CD4-positive, alpha-beta T cell (primary cell): ENCODE measurements at regions not wholly inside any gene's neighbourhood (a gene's known extent, or its start where the extent isn't known, plus 50 kb on each side); places are given as distances from the start of the nearest gene placed in this dataset.
A peak's percentile ranks its signal among the peaks of the same experiment; 100 is the strongest.

Experiments
- ATAC-seq: fragments of 200-7000 bp; cut with Tn5 transposase; one replicate; pipeline ENCODE4 v1.10.0; 2022; ENCODE audit warnings: mild to moderate bottlenecking; ENCODE audit not compliant: poor library complexity
- CTCF ChIA-PET: fragments of 350-600 bp; sonication (Branson Sonifier 250); formaldehyde crosslinking; loops from one replicate; lab custom pipeline; 2021; ENCODE audit warnings: antibody characterized with exemption, inconsistent platforms; lab: Charles Lee
- POLR2A ChIA-PET: fragments of 350-600 bp; sonication (Branson Sonifier 250); formaldehyde crosslinking; loops from one replicate; lab custom pipeline; 2021; ENCODE audit warnings: antibody characterized with exemption, inconsistent platforms; lab: Charles Lee
- DNase-seq, 14 experiments: peaks; one replicate each; pipeline ENCODE4 v3.0.0-alpha.2; 2013 to 2020; ENCODE audit warnings: mixed read lengths in 2 of 14
- H3K27ac ChIP-seq, 2 donors: one replicate each; pipeline versions ENCODE4 v1.5.1 to v1.7.0; 2013; ENCODE audit warnings: low read length in 2 of 2, low read depth in 1 of 2, mild to moderate bottlenecking in 1 of 2
- H3K27me3 ChIP-seq, 2 experiments: 1 replicate in 1 of 2; 2 replicates in 1 of 2; pipeline versions ENCODE4 v1.6.1 to v1.7.0; 2013; ENCODE audit warnings: low read length in 2 of 2, control low read depth in 1 of 2, mild to moderate bottlenecking in 1 of 2, moderate library complexity in 1 of 2; ENCODE audit not compliant: insufficient read depth in 2 of 2, control insufficient read depth in 1 of 2
- H3K36me3 ChIP-seq: one replicate; pipeline ENCODE4 v1.6.1; 2013; ENCODE audit warnings: low read length, control low read depth; ENCODE audit not compliant: insufficient read depth
- H3K4me1 ChIP-seq: one replicate; pipeline ENCODE4 v1.6.1; 2013; ENCODE audit warnings: low read length, control low read depth; ENCODE audit not compliant: insufficient read depth
- H3K4me3 ChIP-seq: one replicate; pipeline ENCODE4 v1.5.1; 2013; ENCODE audit warnings: mild to moderate bottlenecking, low read length, moderate library complexity
- H3K9me3 ChIP-seq, 2 experiments: 1 replicate in 1 of 2; 2 replicates in 1 of 2; pipeline versions ENCODE4 v1.6.1 to v1.7.0; 2013; ENCODE audit warnings: low read length in 2 of 2, mild to moderate bottlenecking in 2 of 2, control low read depth in 1 of 2, moderate library complexity in 1 of 2; ENCODE audit not compliant: control insufficient read depth in 1 of 2, insufficient read depth in 1 of 2
- H3K27ac Mint-ChIP-seq: one replicate; pipeline ENCODE4 v1.8.0; 2020; ENCODE audit warnings: mixed read lengths
- H3K27me3 Mint-ChIP-seq: one replicate; pipeline ENCODE4 v1.8.0; 2021; ENCODE audit warnings: mixed read lengths
- H3K36me3 Mint-ChIP-seq: one replicate; pipeline ENCODE4 v1.8.0; 2021; ENCODE audit warnings: low read depth, mixed read lengths
- H3K4me1 Mint-ChIP-seq: one replicate; pipeline ENCODE4 v1.8.0; 2021; ENCODE audit warnings: low read depth, mixed read lengths
- H3K4me3 Mint-ChIP-seq: one replicate; pipeline ENCODE4 v1.8.0; 2020; ENCODE audit warnings: mild to moderate bottlenecking, mixed read lengths
- H3K9me3 Mint-ChIP-seq: one replicate; pipeline ENCODE4 v1.8.0; 2020; ENCODE audit warnings: mixed read lengths
- CTCF ChIP-seq: fragments of 200-600 bp; IDR thresholded peaks from one replicate; pipeline ENCODE4 v1.8.0; 2022; ENCODE audit warnings: antibody characterized with exemption, mild to moderate bottlenecking
- intact Hi-C, 2 experiments: fragments of 100-400 bp; cut with DNase I in 1 of 2; cut with micrococcal nuclease in 1 of 2; formaldehyde crosslinking; loops; one replicate each; pipeline versions ENCODE4 v1.15.1 to v1.9.0; 2023 to 2025; cut with DNase I, micrococcal nuclease

- no peaks in the 10 kb centered on the region for H3K27me3 Mint-ChIP-seq
- Histone ChIP-seq H3K27ac (no peak overlapping the region), H3K9me3 (no peaks in the 10 kb centered on the region), H3K4me3 (no peak overlapping the region), H3K4me1 (no peaks in the 10 kb centered on the region), H3K36me3 (no peaks in the 10 kb centered on the region), H3K27me3 (no peaks in the 10 kb centered on the region)
- ChIA-PET POLR2A (interaction anchor here (0.6 to 0.7 kb wide), 2 partner anchors 87 to 1491 kb away, joined by 3 read pairs; no protein-coding TSS in a partner anchor), CTCF (no interaction called here)
- H3K27ac Mint-ChIP-seq = no peak overlapping the region
- no peaks in the 10 kb centered on the region for H3K4me1 Mint-ChIP-seq
- intact Hi-C loops = no loop called here
- DNase-seq = no peak
- ATAC-seq = no peak
- no peaks in the 10 kb centered on the region for H3K9me3 Mint-ChIP-seq
- H3K36me3 Mint-ChIP-seq = no peaks in the 10 kb centered on the region
- no peak overlapping the region for H3K4me3 Mint-ChIP-seq
- no peak for TF ChIP-seq CTCF
These were observed 216.4 kb upstream of the DPPA4 start for GRCh38 chr3:109553591-109554371.

GRCh38 chr3:109559389-109559788 lies 222.0 kb upstream of the DPPA4 start:
- peaks cover 2% of the 10 kb centered on the region for H3K9me3 Mint-ChIP-seq
- ATAC-seq = no peak
- POLR2A ChIA-PET = no interaction called here

GRCh38 chr3:109563149-109563548 lies 225.8 kb upstream of the DPPA4 start:
- H3K27me3 Mint-ChIP-seq = no peaks in the 10 kb centered on the region
- Histone ChIP-seq H3K4me3 (no peak overlapping the region), H3K27me3 (no peaks in the 10 kb centered on the region), H3K9me3 (no peaks in the 10 kb centered on the region), H3K27ac (no peak overlapping the region), H3K4me1 (no peaks in the 10 kb centered on the region), H3K36me3 (no peaks in the 10 kb centered on the region)
- intact Hi-C loops = no loop called here
- H3K9me3 Mint-ChIP-seq = peaks cover 2% of the 10 kb centered on the region
- peak in 12 of 14 experiments; percentile 0 to 61 (median 22) for DNase-seq
- peaks cover 11% of the 10 kb centered on the region for H3K4me1 Mint-ChIP-seq
- no peaks in the 10 kb centered on the region for H3K36me3 Mint-ChIP-seq
- ChIA-PET POLR2A (no interaction called here), CTCF (no interaction called here)
- peak; percentile 66 for ATAC-seq
- H3K27ac Mint-ChIP-seq = no peak overlapping the region
- no peak for TF ChIP-seq CTCF
- no peak overlapping the region for H3K4me3 Mint-ChIP-seq

More at GRCh38 chr3:109559389-109559788, 222.0 kb upstream of the DPPA4 start:
- intact Hi-C loops = no loop called here
- CTCF ChIA-PET = no interaction called here
- Histone ChIP-seq H3K27ac (no peak overlapping the region), H3K36me3 (no peaks in the 10 kb centered on the region), H3K4me1 (no peaks in the 10 kb centered on the region), H3K4me3 (no peak overlapping the region), H3K9me3 (no peaks in the 10 kb centered on the region), H3K27me3 (no peaks in the 10 kb centered on the region)
- Mint-ChIP-seq H3K4me3 (no peak overlapping the region), H3K4me1 (peaks cover 11% of the 10 kb centered on the region), H3K27ac (no peak overlapping the region), H3K36me3 (no peaks in the 10 kb centered on the region), H3K27me3 (no peaks in the 10 kb centered on the region)
- no peak for DNase-seq
- TF ChIP-seq CTCF = no peak
